Left ventricle myocardium inferior (tissue), 1 donor: ENCODE measurements at regions not wholly inside any gene's neighbourhood (a gene's known extent, or its start where the extent isn't known, plus 50 kb on each side); places are given as distances from the start of the nearest gene placed in this dataset.

Experiments used
- DNase-seq: peaks from one replicate; pipeline ENCODE4 v3.0.0-alpha.2; 2020
- H3K27ac ChIP-seq: fragments of 200-600 bp; replicated peaks from 2 replicates; pipeline ENCODE4 v1.8.0; 2021
- H3K27me3 ChIP-seq: fragments of 200-600 bp; 2 replicates; pipeline ENCODE4 v1.8.0; 2021; ENCODE audit warnings: low read depth
- H3K36me3 ChIP-seq: fragments of 200-600 bp; 2 replicates; pipeline ENCODE4 v1.8.0; 2021
- H3K4me1 ChIP-seq: fragments of 200-600 bp; 2 replicates; pipeline ENCODE4 v1.8.0; 2021
- H3K4me3 ChIP-seq: fragments of 200-600 bp; 2 replicates; pipeline ENCODE4 v1.8.0; 2021; ENCODE audit warnings: mild to moderate bottlenecking, moderate library complexity
- H3K9me3 ChIP-seq: fragments of 200-600 bp; replicated peaks from 2 replicates; pipeline ENCODE4 v1.8.0; 2021
- CTCF ChIP-seq: fragments of 200-600 bp; IDR thresholded peaks from 2 replicates; pipeline ENCODE4 v1.8.0; 2021; ENCODE audit warnings: antibody characterized with exemption, mild to moderate bottlenecking, borderline replicate concordance
- intact Hi-C: fragments of 100-400 bp; cut with micrococcal nuclease; formaldehyde crosslinking; loops from one replicate; pipeline ENCODE4 v1.11.0; 2022
- donor health status: DM: no; HTN: yes; CAD: no; lungs with severe emphysema.

DNA sequence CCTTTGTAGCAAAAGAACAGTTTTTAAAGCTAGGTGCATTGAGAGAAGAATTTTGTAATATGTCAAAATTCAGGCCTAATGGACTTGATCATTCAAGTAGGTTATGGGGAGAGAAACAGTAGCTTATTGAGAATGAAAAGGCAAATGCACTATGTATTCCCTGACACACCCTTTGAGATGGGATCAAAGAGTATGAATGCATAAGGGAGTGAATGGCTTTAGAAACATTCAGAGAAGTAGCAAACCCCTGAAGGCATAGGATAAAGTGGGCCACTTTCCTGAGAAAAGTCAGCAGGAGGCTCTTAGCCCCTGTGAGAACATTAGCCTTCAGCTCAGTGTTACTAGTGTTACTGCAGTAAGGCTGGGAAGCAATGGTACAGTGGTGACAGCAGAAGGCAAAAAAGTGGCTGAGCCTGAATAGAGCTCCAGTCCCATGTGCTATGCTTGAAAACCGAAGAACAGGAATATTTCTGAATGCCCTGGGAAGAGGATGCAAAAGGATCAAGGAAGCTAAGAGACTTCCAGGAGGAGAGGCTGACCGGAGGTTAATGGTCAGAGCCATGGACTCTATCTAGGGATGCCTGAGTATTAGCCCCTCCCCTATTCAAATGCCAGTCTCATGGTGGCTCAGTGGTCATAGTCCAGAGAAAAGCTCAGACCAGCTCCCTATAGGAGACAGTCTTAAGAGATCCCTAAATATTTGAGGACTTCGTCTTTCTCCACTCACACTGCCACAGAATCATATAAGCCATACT, 218.2 kb upstream of the SGO1 start:
- no peaks in the 10 kb centered on the region for H3K36me3 ChIP-seq
- no peaks in the 10 kb centered on the region for H3K9me3 ChIP-seq
- intact Hi-C loops, result no loop called here

DNA sequence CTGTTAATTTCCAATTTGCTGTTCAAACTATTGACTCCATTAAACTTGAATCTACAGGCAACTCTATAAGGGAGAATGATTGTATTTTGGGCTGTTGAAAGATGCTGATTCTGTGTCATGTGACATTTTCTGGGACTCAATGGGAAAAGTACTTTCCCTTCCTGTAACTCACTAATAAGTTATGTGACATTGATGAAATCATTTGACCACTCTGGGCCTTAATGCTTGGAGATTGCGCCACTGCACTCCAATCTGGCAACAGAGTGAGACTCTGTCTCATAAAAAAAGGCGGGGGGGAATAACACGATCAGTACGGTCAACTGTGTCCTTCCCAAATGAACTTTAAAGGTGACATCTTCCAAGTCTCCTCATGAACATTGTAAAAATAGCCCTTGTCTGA, 215.2 kb upstream of the SGO1 start:
- Histone ChIP-seq H3K27me3 (no peaks in the 10 kb centered on the region), H3K4me1 (peaks cover 10% of the 10 kb centered on the region), H3K36me3 (no peaks in the 10 kb centered on the region), H3K9me3 (no peaks in the 10 kb centered on the region), H3K27ac (no peak overlapping the region), H3K4me3 (no peak overlapping the region)
- no peak for DNase-seq
- intact Hi-C loops, result no loop called here
- TF ChIP-seq CTCF, result no peak

More for the DNA sequence above, 218.2 kb upstream of the SGO1 start:
- Histone ChIP-seq H3K4me3 (no peak overlapping the region), H3K27me3 (no peaks in the 10 kb centered on the region), H3K27ac (no peak overlapping the region), H3K4me1 (peaks cover 10% of the 10 kb centered on the region)
- no peak for DNase-seq
- TF ChIP-seq CTCF, result no peak

DNA sequence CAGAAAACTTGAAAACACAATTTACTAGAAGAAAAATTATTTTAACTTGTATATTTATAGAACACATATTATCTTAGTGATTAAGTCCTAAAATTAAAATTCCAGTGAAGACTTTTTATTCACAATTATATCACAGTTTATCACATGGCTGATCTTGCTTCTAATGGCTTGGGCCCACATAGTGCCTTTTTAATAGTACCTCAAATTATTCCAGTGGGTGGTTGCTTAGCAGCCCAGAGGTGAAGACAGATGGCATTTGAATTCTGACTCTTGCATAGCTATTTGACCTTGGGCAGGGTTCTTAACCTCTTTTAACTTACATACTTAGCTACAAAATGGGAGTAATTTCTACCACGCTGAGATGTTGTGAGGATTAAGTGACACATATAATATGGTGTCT, 214.7 kb upstream of the SGO1 start:
- Histone ChIP-seq H3K27me3 (no peaks in the 10 kb centered on the region), H3K4me3 (no peak overlapping the region), H3K4me1 (peaks cover 10% of the 10 kb centered on the region), H3K36me3 (no peaks in the 10 kb centered on the region), H3K9me3 (no peaks in the 10 kb centered on the region), H3K27ac (no peak overlapping the region)
- intact Hi-C loops, result no loop called here
- no peak for TF ChIP-seq CTCF
- no peak for DNase-seq

DNA sequence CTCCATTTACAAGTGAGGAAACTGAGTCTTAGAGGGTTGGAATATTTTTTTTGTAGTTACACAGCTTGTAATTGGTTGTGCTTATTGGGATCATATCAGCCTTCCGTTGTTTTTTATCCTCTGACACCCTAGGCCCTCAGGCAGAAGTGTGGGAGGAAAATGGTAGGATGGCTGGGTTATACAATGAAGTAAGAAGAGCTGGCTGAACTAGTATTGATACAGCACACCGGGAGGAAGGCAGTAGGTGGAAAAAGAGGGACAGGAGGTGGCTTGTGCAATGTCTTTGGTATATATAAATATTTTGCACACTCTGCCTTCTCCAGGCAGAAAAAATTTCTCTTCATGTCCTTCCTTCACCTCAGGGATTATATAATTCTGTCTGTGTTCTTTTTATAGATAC, 214.3 kb upstream of the SGO1 start:
- no peak for DNase-seq
- intact Hi-C loops, result no loop called here
- Histone ChIP-seq H3K27me3 (no peaks in the 10 kb centered on the region), H3K27ac (no peak overlapping the region), H3K4me3 (no peak overlapping the region), H3K4me1 (peaks cover 10% of the 10 kb centered on the region), H3K9me3 (no peaks in the 10 kb centered on the region), H3K36me3 (no peaks in the 10 kb centered on the region)
- TF ChIP-seq CTCF, result no peak

DNA sequence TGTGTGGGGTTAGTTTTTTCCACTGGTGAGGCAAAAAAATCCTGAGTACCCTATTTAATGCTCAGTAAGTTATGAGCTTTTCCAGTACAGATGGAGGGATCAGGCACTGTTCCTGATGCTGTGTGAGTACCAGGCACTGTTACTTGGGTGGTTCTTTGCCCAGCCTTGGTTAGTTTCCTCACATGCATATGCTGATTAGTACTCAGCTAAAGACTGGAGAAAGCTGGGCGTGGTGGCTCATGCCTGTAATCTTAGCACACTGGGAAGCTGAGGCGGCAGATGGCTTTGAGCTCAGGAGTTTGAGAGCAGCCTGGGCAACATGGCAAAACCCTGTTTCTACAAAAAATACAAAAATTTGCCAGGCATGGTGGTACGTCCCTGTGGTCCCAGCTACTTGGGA, 210.3 kb upstream of the SGO1 start:
- no peak for DNase-seq
- TF ChIP-seq CTCF, result no peak
- H3K36me3 ChIP-seq, result no peaks in the 10 kb centered on the region

More for the DNA sequence above, 210.3 kb upstream of the SGO1 start:
- intact Hi-C loops, result no loop called here
- Histone ChIP-seq H3K27me3 (no peaks in the 10 kb centered on the region), H3K27ac (no peak overlapping the region), H3K9me3 (peaks cover 15% of the 10 kb centered on the region), H3K4me3 (no peak overlapping the region), H3K4me1 (peaks cover 10% of the 10 kb centered on the region)
